ENCODE measurements at regions not wholly inside any gene's neighbourhood (a gene's known extent, or its start where the extent isn't known, plus 50 kb on each side); places are given as distances from the start of the nearest gene placed in this dataset.

DNA sequence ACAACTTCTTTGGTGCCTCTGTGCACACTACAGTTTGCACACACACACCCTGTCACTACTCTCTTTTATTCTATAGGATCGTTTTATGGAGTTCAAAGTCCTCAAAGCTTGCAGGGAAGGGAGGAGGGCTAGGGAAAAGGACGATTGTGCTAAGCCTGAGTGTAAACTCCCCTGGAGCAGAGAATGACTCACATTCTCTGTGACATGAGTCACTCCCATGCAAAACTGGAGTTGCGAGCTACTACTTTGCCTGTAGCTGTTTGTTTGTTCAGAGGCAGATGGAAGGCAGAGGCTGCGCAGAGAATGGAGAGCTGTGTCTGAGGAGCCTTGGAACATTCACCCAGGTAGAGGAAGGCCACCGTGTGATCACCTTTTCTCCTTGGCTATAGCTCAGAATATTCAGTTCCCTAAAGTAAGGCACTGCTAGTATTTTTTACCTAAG, 80.5 kb upstream of the MBNL2 start:
- TF ChIP-seq, protein P1, sequence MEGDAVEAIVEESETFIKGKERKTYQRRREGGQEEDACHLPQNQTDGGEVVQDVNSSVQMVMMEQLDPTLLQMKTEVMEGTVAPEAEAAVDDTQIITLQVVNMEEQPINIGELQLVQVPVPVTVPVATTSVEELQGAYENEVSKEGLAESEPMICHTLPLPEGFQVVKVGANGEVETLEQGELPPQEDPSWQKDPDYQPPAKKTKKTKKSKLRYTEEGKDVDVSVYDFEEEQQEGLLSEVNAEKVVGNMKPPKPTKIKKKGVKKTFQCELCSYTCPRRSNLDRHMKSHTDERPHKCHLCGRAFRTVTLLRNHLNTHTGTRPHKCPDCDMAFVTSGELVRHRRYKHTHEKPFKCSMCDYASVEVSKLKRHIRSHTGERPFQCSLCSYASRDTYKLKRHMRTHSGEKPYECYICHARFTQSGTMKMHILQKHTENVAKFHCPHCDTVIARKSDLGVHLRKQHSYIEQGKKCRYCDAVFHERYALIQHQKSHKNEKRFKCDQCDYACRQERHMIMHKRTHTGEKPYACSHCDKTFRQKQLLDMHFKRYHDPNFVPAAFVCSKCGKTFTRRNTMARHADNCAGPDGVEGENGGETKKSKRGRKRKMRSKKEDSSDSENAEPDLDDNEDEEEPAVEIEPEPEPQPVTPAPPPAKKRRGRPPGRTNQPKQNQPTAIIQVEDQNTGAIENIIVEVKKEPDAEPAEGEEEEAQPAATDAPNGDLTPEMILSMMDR (IDR thresholded peaks at IDR 0.05; ENCODE audit: insufficient read depth, low read depth, low read length), result no peak
- TF ChIP-seq EZH2 (IDR thresholded peaks at IDR 0.05; ENCODE audit: insufficient read depth, low read length), result no peak

All from astrocyte (in vitro differentiated cells and primary cell).